ENCODE measurements at regions not wholly inside any gene's neighbourhood (a gene's known extent, or its start where the extent isn't known, plus 50 kb on each side); places are given as distances from the start of the nearest gene placed in this dataset.

- TF ChIP-seq POLR2AphosphoS5 (IDR thresholded peaks at IDR 0.05; ENCODE audit: low read depth) (no peak), CTCF (conservative IDR thresholded peaks at IDR 0.05; ENCODE audit: low read depth in 2 of 2) (no peak), EZH2phosphoT487 (IDR thresholded peaks at IDR 0.05; ENCODE audit: unreplicated experiment) (no peak), REST (IDR thresholded peaks at IDR 0.05; ENCODE audit: unreplicated experiment) (no peak), EZH2 (IDR thresholded peaks at IDR 0.05; ENCODE audit: low read depth, unreplicated experiment) (no peak), CREB1 (CRISPR knock-in tag; IDR thresholded peaks at IDR 0.05; ENCODE audit: low read depth) (no peak), ZNF331 (CRISPR knock-in tag; IDR thresholded peaks at IDR 0.05; ENCODE audit: low read depth) (no peak), ZNF114 (CRISPR knock-in tag; IDR thresholded peaks at IDR 0.05) (no peak), NANOG (IDR thresholded peaks at IDR 0.05; ENCODE audit: borderline replicate concordance) (no peak), JUNB (IDR thresholded peaks at IDR 0.05; ENCODE audit: unreplicated experiment) (no peak), STAT1 (IDR thresholded peaks at IDR 0.05; ENCODE audit: unreplicated experiment) (no peak)
- TF ChIP-seq, protein P1, sequence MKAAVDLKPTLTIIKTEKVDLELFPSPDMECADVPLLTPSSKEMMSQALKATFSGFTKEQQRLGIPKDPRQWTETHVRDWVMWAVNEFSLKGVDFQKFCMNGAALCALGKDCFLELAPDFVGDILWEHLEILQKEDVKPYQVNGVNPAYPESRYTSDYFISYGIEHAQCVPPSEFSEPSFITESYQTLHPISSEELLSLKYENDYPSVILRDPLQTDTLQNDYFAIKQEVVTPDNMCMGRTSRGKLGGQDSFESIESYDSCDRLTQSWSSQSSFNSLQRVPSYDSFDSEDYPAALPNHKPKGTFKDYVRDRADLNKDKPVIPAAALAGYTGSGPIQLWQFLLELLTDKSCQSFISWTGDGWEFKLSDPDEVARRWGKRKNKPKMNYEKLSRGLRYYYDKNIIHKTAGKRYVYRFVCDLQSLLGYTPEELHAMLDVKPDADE (IDR thresholded peaks at IDR 0.05): no peak
These were observed 63.7 kb downstream of the ZIC1 start for GRCh38 chr3:147472846-147473245.

Measured in GM23338 (cell line).